ENCODE measurements at regions not wholly inside any gene's neighbourhood (a gene's known extent, or its start where the extent isn't known, plus 50 kb on each side); places are given as distances from the start of the nearest gene placed in this dataset.

DNA sequence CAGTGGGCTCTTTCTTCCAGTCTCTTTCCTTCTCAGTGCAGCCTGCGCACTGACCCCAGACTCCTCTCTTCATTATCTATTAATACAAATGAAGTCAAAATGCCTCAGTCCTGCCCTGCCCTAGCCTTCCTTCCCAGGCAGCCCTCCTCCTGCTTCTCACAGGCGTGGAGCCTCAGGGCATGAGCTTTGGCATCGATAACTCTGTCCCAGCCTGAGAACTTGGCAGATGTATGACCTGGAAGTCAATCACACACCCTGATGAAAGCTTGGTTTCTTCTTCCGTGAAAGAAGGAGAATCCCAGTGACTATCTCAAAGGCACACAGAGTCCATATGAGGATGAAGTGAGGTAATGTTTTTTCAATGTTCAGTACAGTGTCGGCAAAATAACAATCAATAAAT is 600.7 kb upstream of the ID2 start:
- DNase-seq (ENCODE audit: low spot score) = no peak
- H3K27ac ChIP-seq (ENCODE audit: low read depth, low read length, poor library complexity, severe bottlenecking) = no peak overlapping the region
- no peak overlapping the region for H3K4me3 ChIP-seq (ENCODE audit: low read depth, low read length, poor library complexity, severe bottlenecking)
- H3K4me1 ChIP-seq (ENCODE audit: insufficient read depth, low read length, poor library complexity, severe bottlenecking) = no peaks in the 10 kb centered on the region
- POLR2A ChIA-PET (ENCODE audit: low non-redundant PET) = no interaction called here
- BruUV-seq (replicated peaks) = no TSS peak
- H3K36me3 ChIP-seq (ENCODE audit: insufficient read depth, low read length, poor library complexity, severe bottlenecking) = no peaks in the 10 kb centered on the region
- TF ChIP-seq, protein P1, sequence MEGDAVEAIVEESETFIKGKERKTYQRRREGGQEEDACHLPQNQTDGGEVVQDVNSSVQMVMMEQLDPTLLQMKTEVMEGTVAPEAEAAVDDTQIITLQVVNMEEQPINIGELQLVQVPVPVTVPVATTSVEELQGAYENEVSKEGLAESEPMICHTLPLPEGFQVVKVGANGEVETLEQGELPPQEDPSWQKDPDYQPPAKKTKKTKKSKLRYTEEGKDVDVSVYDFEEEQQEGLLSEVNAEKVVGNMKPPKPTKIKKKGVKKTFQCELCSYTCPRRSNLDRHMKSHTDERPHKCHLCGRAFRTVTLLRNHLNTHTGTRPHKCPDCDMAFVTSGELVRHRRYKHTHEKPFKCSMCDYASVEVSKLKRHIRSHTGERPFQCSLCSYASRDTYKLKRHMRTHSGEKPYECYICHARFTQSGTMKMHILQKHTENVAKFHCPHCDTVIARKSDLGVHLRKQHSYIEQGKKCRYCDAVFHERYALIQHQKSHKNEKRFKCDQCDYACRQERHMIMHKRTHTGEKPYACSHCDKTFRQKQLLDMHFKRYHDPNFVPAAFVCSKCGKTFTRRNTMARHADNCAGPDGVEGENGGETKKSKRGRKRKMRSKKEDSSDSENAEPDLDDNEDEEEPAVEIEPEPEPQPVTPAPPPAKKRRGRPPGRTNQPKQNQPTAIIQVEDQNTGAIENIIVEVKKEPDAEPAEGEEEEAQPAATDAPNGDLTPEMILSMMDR (conservative IDR thresholded peaks at IDR 0.05; ENCODE audit: low read depth, low read length) = no peak
- no peak for TF ChIP-seq EZH2 (IDR thresholded peaks at IDR 0.05; ENCODE audit: borderline replicate concordance, low read depth, low read length, poor library complexity, severe bottlenecking)
- H3K27me3 ChIP-seq (replicated peaks; ENCODE audit: insufficient read depth, low read depth, low read length, poor library complexity) = no peaks in the 10 kb centered on the region
- intact Hi-C loops (cut with micrococcal nuclease; ENCODE audit: unreplicated experiment) = no loop called here
- CTCF ChIA-PET = no interaction called here
- H3K9me3 ChIP-seq (ENCODE audit: low read depth, low read length, poor library complexity, severe bottlenecking) = peaks cover 3% of the 10 kb centered on the region

DNA sequence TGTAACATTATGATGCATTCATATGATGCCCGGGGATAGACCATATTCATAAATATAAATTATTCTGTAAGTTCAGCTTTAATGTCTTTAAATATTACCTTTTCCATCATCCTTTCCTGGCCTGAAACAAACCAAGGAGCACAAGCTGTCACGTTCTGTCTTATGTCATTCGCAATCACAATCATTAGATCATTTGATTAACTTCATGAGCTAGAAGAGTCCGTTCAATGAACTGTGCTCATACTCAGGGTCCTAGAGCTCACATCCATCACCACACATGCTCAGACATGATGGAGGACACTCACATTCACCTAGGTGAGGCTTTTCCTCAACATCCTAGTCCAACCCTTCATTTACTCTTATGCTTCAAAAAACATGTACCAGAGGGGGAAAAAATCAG is 599.0 kb upstream of the ID2 start:
- BruUV-seq (replicated peaks) = no TSS peak
- no peak overlapping the region for H3K27ac ChIP-seq (ENCODE audit: low read depth, low read length, poor library complexity, severe bottlenecking)
- DNase-seq (ENCODE audit: low spot score) = no peak
- CTCF ChIA-PET = no interaction called here
- no peak overlapping the region for H3K4me3 ChIP-seq (ENCODE audit: low read depth, low read length, poor library complexity, severe bottlenecking)
- H3K4me1 ChIP-seq (ENCODE audit: insufficient read depth, low read length, poor library complexity, severe bottlenecking) = no peaks in the 10 kb centered on the region
- no peaks in the 10 kb centered on the region for H3K27me3 ChIP-seq (replicated peaks; ENCODE audit: insufficient read depth, low read depth, low read length, poor library complexity)
- intact Hi-C loops (cut with micrococcal nuclease; ENCODE audit: unreplicated experiment) = no loop called here
- no peak for TF ChIP-seq EZH2 (IDR thresholded peaks at IDR 0.05; ENCODE audit: borderline replicate concordance, low read depth, low read length, poor library complexity, severe bottlenecking)
- TF ChIP-seq, protein P1 (conservative IDR thresholded peaks at IDR 0.05; ENCODE audit: low read depth, low read length) = no peak
- no peaks in the 10 kb centered on the region for H3K9me3 ChIP-seq (ENCODE audit: low read depth, low read length, poor library complexity, severe bottlenecking)
- POLR2A ChIA-PET (ENCODE audit: low non-redundant PET) = no interaction called here
- no peaks in the 10 kb centered on the region for H3K36me3 ChIP-seq (ENCODE audit: insufficient read depth, low read length, poor library complexity, severe bottlenecking)

DNA sequence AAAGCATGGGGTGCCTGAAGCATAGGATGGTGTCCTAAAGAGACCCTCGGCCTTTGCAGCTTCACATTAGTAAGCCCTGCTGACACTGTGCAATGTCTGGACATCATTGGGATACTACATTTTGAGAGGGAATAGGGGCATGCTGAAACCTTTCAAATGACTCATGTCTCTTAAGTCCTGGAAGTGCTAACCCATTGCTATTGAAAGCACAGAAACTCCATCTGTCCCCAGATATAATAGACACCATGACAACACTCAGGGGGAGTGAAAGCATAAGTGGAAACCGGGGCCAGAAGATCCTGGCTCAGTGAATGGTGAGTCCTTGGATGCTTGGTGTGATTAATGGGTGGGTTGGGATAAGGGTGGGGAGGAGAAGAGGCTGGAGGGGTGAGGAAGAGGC is 595.5 kb upstream of the ID2 start:
- no peaks in the 10 kb centered on the region for H3K36me3 ChIP-seq (ENCODE audit: insufficient read depth, low read length, poor library complexity, severe bottlenecking)
- no peak for DNase-seq (ENCODE audit: low spot score)
- H3K4me3 ChIP-seq (ENCODE audit: low read depth, low read length, poor library complexity, severe bottlenecking) = no peak overlapping the region
- no peaks in the 10 kb centered on the region for H3K27me3 ChIP-seq (replicated peaks; ENCODE audit: insufficient read depth, low read depth, low read length, poor library complexity)
- peaks cover 7% of the 10 kb centered on the region for H3K4me1 ChIP-seq (ENCODE audit: insufficient read depth, low read length, poor library complexity, severe bottlenecking)
- TF ChIP-seq, protein P1 (conservative IDR thresholded peaks at IDR 0.05; ENCODE audit: low read depth, low read length) = no peak
- TF ChIP-seq EZH2 (IDR thresholded peaks at IDR 0.05; ENCODE audit: borderline replicate concordance, low read depth, low read length, poor library complexity, severe bottlenecking) = no peak
- CTCF ChIA-PET = no interaction called here
- POLR2A ChIA-PET (ENCODE audit: low non-redundant PET) = no interaction called here
- H3K9me3 ChIP-seq (ENCODE audit: low read depth, low read length, poor library complexity, severe bottlenecking) = no peaks in the 10 kb centered on the region
- intact Hi-C loops (cut with micrococcal nuclease; ENCODE audit: unreplicated experiment) = no loop called here
- no TSS peak for BruUV-seq (replicated peaks)
- H3K27ac ChIP-seq (ENCODE audit: low read depth, low read length, poor library complexity, severe bottlenecking) = no peak overlapping the region
